GM21825 (cell line): ENCODE measurements at regions not wholly inside any gene's neighbourhood (a gene's known extent, or its start where the extent isn't known, plus 50 kb on each side); places are given as distances from the start of the nearest gene placed in this dataset.
A peak's percentile ranks its signal among the peaks of the same experiment; 100 is the strongest.
"Not testable (repeated sequence)": the region's sequence is repeated elsewhere in the genome, so short reads cannot be mapped to it uniquely, and the experiment has no call there.

Experiments
- ATAC-seq: cut with Tn5 transposase; IDR thresholded peaks from one replicate; pipeline ENCODE4 v1.9.1; 2021; ENCODE audit warnings: mild to moderate bottlenecking, moderate library complexity; ENCODE audit not compliant: unreplicated experiment

DNA sequence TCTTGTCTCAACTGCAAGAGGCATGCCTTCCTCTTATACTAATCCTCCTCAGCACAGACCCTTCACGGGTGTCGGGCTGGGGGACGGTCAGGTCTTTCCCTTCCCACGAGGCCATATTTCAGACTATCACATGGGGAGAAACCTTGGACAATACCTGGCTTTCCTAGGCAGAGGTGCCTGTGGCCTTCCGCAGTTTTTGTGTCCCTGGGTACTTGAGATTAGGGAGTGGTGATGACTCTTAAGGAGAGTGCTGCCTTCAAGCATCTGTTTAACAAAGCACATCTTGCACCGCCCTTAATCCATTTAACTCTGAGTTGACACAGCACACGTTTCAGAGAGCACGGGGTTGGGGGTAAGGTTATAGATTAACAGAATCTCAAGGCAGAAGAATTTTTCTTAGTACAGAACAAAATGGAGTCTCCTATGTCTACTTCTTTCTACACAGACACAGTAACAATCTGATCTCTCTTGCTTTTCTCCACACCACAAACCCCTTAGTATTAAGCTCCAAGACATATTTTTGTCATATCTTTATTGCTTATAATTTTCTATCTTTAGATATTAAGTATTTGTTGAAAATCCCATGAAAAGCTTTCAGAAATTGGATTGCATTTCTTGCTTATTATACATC is 72.8 kb upstream of the LPCAT1 start:
- ATAC-seq, result not testable (repeated sequence)

DNA sequence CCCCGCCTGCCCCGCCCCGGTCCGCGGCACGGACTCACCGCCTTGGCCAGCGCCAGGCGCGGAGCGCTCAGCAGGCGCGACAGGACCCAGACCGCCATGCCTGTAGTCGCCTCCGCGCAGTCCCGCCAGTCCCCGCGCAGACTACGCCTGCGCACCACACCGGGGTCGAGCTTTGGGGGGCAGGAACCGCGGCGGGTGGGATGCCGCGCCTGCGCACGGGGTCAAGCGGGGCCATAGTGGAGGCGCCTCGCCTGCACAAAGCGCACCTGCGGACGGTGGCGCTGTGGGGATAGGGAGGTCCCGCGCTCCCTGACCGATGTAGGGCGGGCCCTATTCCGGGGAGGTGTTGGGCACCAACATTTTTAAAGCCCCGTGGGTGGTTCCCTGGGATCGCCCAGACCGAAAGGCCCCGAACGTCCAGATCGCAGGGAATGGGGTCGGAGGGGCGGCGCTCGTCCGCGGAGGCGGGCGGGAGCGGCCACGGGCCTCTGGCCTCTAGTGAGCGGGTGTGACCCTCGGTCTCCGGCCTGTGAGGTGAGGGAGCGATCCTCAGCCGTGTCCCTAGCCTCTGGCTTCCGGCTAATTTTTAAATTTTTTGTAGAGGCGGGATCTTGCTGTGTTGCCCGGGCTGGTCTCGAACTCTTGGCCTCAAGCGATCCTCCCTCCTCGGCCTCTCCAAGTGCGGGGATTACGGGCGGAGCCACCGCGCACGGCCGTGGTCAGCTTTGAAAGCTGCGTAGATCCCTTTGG is 70.8 kb upstream of the LPCAT1 start:
- peak; percentile 90 for ATAC-seq

- ATAC-seq, result no peak
Observed at GRCh38 chr5:1593903-1594356, 70.2 kb upstream of the LPCAT1 start.

GRCh38 chr5:1588071-1588694 is 64.4 kb upstream of the LPCAT1 start:
- not testable (repeated sequence) for ATAC-seq

GRCh38 chr5:1583081-1583875 is 59.5 kb upstream of the LPCAT1 start:
- ATAC-seq, result not testable (repeated sequence)

- ATAC-seq, result not testable (repeated sequence)
Observed at GRCh38 chr5:1579389-1579788, 55.6 kb upstream of the LPCAT1 start.

DNA sequence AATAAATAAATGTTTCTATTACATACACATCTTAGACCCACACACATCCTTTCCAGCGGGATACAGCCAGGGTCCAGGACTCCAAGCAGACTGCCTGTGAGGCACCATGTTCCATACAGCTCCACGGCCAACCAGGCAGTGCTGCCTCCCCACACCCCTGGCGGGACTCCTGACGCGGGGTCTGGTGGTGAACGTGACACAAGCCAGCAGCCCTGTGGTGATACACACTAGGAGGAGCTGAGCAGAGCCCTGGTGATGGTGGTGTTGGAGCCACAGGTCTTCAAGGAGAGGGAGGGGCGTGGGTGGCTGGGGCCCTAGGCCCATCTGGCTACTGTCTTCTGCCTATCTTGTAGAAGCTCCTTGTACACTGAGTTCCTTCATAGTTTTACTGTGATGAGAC is 53.1 kb upstream of the LPCAT1 start:
- ATAC-seq, result not testable (repeated sequence)

GRCh38 chr5:1575991-1576714 is 52.4 kb upstream of the LPCAT1 start:
- not testable (repeated sequence) for ATAC-seq

DNA sequence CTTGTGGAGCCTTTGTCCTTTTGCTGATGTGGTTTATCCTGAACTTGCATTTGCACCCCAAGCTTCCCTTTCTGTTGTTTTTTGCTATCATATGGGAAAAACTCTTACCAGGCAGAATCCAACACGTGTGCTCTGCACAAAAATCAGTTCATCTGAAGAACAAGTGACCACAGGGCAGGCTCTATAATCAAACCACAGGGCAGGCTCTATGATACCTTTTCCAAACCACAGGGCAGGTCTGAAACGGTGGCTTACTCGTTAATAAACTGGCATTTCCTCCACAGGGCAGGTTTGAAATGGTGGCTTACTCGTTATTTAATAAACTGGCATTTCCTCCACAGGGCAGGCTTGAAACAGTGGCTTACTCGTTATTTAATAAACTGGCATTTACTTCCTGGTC is 51.7 kb upstream of the LPCAT1 start:
- not testable (repeated sequence) for ATAC-seq

DNA sequence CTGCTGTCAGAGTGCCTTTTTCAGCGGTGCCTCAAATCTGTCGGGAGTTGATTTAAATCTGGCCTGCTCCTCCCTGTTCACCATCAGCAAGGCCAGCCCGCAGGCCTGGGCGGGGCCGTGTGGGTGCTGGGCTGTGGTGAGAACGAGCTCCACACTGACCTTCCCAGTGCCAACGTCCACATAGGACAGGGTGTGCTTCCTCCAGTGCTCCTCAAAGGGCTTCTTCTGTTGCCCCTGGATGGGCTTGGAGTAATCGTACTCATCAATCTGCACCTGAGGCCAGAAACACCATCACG is 50.2 kb upstream of the LPCAT1 start:
- not testable (repeated sequence) for ATAC-seq

GRCh38 chr5:1573217-1574022 is 49.7 kb upstream of the LPCAT1 start:
- ATAC-seq, result not testable (repeated sequence)
